GM23338 (cell line): ENCODE measurements at regions not wholly inside any gene's neighbourhood (a gene's known extent, or its start where the extent isn't known, plus 50 kb on each side); places are given as distances from the start of the nearest gene placed in this dataset.

Experiments
- ATAC-seq: fragments of 200-7000 bp; cut with Tn5 transposase; 3 replicates; pipeline ENCODE4 v1.9.1; 2020
- DNase-seq: peaks from one replicate; pipeline ENCODE4 v3.0.0-alpha.2; 2015; ENCODE audit warnings: low spot score
- H2AFZ ChIP-seq: fragments of 200-600 bp; sonication (generic); 2 replicates; pipeline ENCODE4 v1.8.0; 2016; ENCODE audit warnings: antibody characterized with exemption, mild to moderate bottlenecking, moderate library complexity
- H3F3A ChIP-seq: fragments of 200-600 bp; sonication (generic); replicated peaks from 2 replicates; pipeline ENCODE4 v1.8.0; 2017; ENCODE audit warnings: antibody characterized with exemption, mixed run types, low read depth
- H3K27ac ChIP-seq: fragments of 200-600 bp; sonication (generic); 2 replicates; pipeline ENCODE4 v1.6.1; 2016; ENCODE audit warnings: low read depth
- H3K27me3 ChIP-seq: fragments of 200-600 bp; sonication (generic); 2 replicates; pipeline ENCODE4 v1.8.0; 2016; ENCODE audit warnings: mild to moderate bottlenecking, mixed run types, moderate library complexity; ENCODE audit not compliant: insufficient read depth
- H3K36me3 ChIP-seq: fragments of 200-600 bp; sonication (generic); 2 replicates; pipeline ENCODE4 v1.8.0; 2016; ENCODE audit warnings: mild to moderate bottlenecking; ENCODE audit not compliant: insufficient read depth
- H3K4me1 ChIP-seq: fragments of 200-600 bp; sonication (generic); 2 replicates; pipeline ENCODE4 v1.8.0; 2016; ENCODE audit warnings: mild to moderate bottlenecking, moderate library complexity; ENCODE audit not compliant: insufficient read depth
- H3K4me2 ChIP-seq: fragments of 200-600 bp; sonication (generic); 2 replicates; pipeline ENCODE4 v1.7.1; 2017; ENCODE audit warnings: mixed run types
- H3K4me3 ChIP-seq: fragments of 200-600 bp; sonication (generic); 2 replicates; pipeline ENCODE4 v1.6.1; 2016; ENCODE audit warnings: mixed run types
- H3K79me2 ChIP-seq: fragments of 200-600 bp; sonication (generic); replicated peaks from 2 replicates; pipeline ENCODE4 v1.8.0; 2017; ENCODE audit warnings: mild to moderate bottlenecking; ENCODE audit not compliant: insufficient read depth
- H3K9me2 ChIP-seq: fragments of 200-600 bp; sonication (generic); 2 replicates; pipeline ENCODE4 v1.8.0; 2017; ENCODE audit not compliant: insufficient read depth
- H4K20me1 ChIP-seq: fragments of 200-600 bp; sonication (generic); replicated peaks from 2 replicates; pipeline ENCODE4 v1.8.0; 2017; ENCODE audit warnings: mild to moderate bottlenecking; ENCODE audit not compliant: insufficient read depth
- H3K27ac Mint-ChIP-seq: 2 replicates; pipeline ENCODE4 v1.8.0; 2020; ENCODE audit warnings: inconsistent platforms, mild to moderate bottlenecking, moderate library complexity, mixed read lengths
- H3K27me3 Mint-ChIP-seq: 3 replicates; pipeline ENCODE4 v1.8.0; 2022; ENCODE audit warnings: low read depth, mild to moderate bottlenecking, moderate library complexity, mixed read lengths, inconsistent platforms; ENCODE audit not compliant: insufficient read depth, poor library complexity
- H3K36me3 Mint-ChIP-seq: 3 replicates; pipeline ENCODE4 v1.8.0; 2021; ENCODE audit warnings: low read depth, mild to moderate bottlenecking, inconsistent platforms, moderate library complexity, mixed read lengths
- H3K4me1 Mint-ChIP-seq: 3 replicates; pipeline ENCODE4 v1.8.0; 2020; ENCODE audit warnings: mild to moderate bottlenecking, inconsistent platforms, mixed read lengths
- H3K4me3 Mint-ChIP-seq: 3 replicates; pipeline ENCODE4 v1.8.0; 2021; ENCODE audit warnings: moderate library complexity, mild to moderate bottlenecking, inconsistent platforms, mixed read lengths
- H3K9me3 Mint-ChIP-seq: 3 replicates; pipeline ENCODE4 v1.8.0; 2020; ENCODE audit warnings: moderate library complexity, mild to moderate bottlenecking, inconsistent platforms, mixed read lengths
- CREB1 ChIP-seq: fragments of 250-450 bp; sonication (Bioruptor Pico); IDR thresholded peaks from 2 replicates; pipeline ENCODE4 v1.5.0; 2020; ENCODE audit warnings: low read depth, mild to moderate bottlenecking, moderate library complexity
- EZH2phosphoT487 ChIP-seq: fragments of 200-600 bp; sonication (generic); IDR thresholded peaks from one replicate; pipeline ENCODE4 v1.8.1; 2018; ENCODE audit warnings: antibody characterized with exemption; ENCODE audit not compliant: unreplicated experiment
- JUNB ChIP-seq: IDR thresholded peaks from one replicate; pipeline ENCODE4 v1.6.1; 2016; ENCODE audit warnings: antibody characterized with exemption; ENCODE audit not compliant: unreplicated experiment
- ZNF114 ChIP-seq: fragments of 250-450 bp; sonication (Bioruptor Pico); IDR thresholded peaks from 2 replicates; pipeline ENCODE4 v1.5.0; 2020; ENCODE audit warnings: mild to moderate bottlenecking, moderate library complexity
- TF ChIP-seq, protein P1 (sequence below): fragments of 250-450 bp; sonication (Bioruptor Pico); IDR thresholded peaks from 2 replicates; pipeline ENCODE4 v1.5.0; 2020; ENCODE audit warnings: mild to moderate bottlenecking, moderate library complexity
- TF ChIP-seq, protein P2 (sequence below): IDR thresholded peaks from 2 replicates; pipeline ENCODE4 v1.6.1; 2016; ENCODE audit warnings: antibody characterized with exemption
- TF ChIP-seq, protein P3 (sequence below), 2 experiments: fragments of 200-600 bp in 1 of 2; sonication (generic) in 1 of 2; conservative IDR thresholded peaks; 2 replicates each; pipeline versions ENCODE4 v1.5.1 to v1.6.1; 2016 to 2017; ENCODE audit warnings: antibody characterized with exemption in 2 of 2, low read depth in 2 of 2, mild to moderate bottlenecking in 2 of 2, moderate library complexity in 1 of 2

GRCh38 chr2:114039677-114040076 is 149.8 kb downstream of the ACTR3 start (continued):
- TF ChIP-seq, protein P1, sequence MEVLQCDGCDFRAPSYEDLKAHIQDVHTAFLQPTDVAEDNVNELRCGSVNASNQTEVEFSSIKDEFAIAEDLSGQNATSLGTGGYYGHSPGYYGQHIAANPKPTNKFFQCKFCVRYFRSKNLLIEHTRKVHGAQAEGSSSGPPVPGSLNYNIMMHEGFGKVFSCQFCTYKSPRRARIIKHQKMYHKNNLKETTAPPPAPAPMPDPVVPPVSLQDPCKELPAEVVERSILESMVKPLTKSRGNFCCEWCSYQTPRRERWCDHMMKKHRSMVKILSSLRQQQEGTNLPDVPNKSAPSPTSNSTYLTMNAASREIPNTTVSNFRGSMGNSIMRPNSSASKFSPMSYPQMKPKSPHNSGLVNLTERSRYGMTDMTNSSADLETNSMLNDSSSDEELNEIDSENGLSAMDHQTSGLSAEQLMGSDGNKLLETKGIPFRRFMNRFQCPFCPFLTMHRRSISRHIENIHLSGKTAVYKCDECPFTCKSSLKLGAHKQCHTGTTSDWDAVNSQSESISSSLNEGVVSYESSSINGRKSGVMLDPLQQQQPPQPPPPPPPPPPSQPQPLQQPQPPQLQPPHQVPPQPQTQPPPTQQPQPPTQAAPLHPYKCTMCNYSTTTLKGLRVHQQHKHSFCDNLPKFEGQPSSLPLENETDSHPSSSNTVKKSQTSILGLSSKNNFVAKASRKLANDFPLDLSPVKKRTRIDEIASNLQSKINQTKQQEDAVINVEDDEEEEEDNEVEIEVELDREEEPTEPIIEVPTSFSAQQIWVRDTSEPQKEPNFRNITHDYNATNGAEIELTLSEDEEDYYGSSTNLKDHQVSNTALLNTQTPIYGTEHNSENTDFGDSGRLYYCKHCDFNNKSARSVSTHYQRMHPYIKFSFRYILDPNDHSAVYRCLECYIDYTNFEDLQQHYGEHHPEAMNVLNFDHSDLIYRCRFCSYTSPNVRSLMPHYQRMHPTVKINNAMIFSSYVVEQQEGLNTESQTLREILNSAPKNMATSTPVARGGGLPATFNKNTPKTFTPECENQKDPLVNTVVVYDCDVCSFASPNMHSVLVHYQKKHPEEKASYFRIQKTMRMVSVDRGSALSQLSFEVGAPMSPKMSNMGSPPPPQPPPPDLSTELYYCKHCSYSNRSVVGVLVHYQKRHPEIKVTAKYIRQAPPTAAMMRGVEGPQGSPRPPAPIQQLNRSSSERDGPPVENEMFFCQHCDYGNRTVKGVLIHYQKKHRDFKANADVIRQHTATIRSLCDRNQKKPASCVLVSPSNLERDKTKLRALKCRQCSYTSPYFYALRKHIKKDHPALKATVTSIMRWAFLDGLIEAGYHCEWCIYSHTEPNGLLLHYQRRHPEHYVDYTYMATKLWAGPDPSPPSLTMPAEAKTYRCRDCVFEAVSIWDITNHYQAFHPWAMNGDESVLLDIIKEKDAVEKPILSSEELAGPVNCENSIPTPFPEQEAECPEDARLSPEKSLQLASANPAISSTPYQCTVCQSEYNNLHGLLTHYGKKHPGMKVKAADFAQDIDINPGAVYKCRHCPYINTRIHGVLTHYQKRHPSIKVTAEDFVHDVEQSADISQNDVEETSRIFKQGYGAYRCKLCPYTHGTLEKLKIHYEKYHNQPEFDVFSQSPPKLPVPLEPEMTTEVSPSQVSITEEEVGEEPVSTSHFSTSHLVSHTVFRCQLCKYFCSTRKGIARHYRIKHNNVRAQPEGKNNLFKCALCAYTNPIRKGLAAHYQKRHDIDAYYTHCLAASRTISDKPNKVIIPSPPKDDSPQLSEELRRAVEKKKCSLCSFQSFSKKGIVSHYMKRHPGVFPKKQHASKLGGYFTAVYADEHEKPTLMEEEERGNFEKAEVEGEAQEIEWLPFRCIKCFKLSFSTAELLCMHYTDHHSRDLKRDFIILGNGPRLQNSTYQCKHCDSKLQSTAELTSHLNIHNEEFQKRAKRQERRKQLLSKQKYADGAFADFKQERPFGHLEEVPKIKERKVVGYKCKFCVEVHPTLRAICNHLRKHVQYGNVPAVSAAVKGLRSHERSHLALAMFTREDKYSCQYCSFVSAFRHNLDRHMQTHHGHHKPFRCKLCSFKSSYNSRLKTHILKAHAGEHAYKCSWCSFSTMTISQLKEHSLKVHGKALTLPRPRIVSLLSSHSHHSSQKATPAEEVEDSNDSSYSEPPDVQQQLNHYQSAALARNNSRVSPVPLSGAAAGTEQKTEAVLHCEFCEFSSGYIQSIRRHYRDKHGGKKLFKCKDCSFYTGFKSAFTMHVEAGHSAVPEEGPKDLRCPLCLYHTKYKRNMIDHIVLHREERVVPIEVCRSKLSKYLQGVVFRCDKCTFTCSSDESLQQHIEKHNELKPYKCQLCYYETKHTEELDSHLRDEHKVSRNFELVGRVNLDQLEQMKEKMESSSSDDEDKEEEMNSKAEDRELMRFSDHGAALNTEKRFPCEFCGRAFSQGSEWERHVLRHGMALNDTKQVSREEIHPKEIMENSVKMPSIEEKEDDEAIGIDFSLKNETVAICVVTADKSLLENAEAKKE (CRISPR knock-in tag) = no peak
- no peak for TF ChIP-seq EZH2phosphoT487

- Histone ChIP-seq H2AFZ (no peak overlapping the region), H4K20me1 (no peaks in the 10 kb centered on the region), H3F3A (no peaks in the 10 kb centered on the region), H3K4me2 (no peak overlapping the region), H3K4me3 (no peak overlapping the region), H3K27me3 (no peaks in the 10 kb centered on the region), H3K9me2 (no peaks in the 10 kb centered on the region), H3K79me2 (no peaks in the 10 kb centered on the region), H3K27ac (no peak overlapping the region), H3K36me3 (no peaks in the 10 kb centered on the region), H3K4me1 (no peaks in the 10 kb centered on the region)
- DNase-seq (no peak), ATAC-seq (no peak)
- peaks cover 24% of the 10 kb centered on the region; the same call in 2 of the 3 replicates for H3K9me3 Mint-ChIP-seq
- H3K36me3 Mint-ChIP-seq = no peaks in the 10 kb centered on the region; the same call in 1 of the 3 replicates
- no peak overlapping the region for H3K4me3 Mint-ChIP-seq
- H3K4me1 Mint-ChIP-seq = no peaks in the 10 kb centered on the region
- H3K27me3 Mint-ChIP-seq = no peaks in the 10 kb centered on the region
- no peak overlapping the region for H3K27ac Mint-ChIP-seq
- TF ChIP-seq CREB1 (CRISPR knock-in tag) = no peak
- TF ChIP-seq, protein P2, sequence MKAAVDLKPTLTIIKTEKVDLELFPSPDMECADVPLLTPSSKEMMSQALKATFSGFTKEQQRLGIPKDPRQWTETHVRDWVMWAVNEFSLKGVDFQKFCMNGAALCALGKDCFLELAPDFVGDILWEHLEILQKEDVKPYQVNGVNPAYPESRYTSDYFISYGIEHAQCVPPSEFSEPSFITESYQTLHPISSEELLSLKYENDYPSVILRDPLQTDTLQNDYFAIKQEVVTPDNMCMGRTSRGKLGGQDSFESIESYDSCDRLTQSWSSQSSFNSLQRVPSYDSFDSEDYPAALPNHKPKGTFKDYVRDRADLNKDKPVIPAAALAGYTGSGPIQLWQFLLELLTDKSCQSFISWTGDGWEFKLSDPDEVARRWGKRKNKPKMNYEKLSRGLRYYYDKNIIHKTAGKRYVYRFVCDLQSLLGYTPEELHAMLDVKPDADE = no peak
- TF ChIP-seq EZH2phosphoT487 = no peak
- TF ChIP-seq, protein P3, sequence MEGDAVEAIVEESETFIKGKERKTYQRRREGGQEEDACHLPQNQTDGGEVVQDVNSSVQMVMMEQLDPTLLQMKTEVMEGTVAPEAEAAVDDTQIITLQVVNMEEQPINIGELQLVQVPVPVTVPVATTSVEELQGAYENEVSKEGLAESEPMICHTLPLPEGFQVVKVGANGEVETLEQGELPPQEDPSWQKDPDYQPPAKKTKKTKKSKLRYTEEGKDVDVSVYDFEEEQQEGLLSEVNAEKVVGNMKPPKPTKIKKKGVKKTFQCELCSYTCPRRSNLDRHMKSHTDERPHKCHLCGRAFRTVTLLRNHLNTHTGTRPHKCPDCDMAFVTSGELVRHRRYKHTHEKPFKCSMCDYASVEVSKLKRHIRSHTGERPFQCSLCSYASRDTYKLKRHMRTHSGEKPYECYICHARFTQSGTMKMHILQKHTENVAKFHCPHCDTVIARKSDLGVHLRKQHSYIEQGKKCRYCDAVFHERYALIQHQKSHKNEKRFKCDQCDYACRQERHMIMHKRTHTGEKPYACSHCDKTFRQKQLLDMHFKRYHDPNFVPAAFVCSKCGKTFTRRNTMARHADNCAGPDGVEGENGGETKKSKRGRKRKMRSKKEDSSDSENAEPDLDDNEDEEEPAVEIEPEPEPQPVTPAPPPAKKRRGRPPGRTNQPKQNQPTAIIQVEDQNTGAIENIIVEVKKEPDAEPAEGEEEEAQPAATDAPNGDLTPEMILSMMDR (conservative IDR thresholded peaks at IDR 0.05; ENCODE audit: low read depth in 2 of 2) = no peak
- no peak for TF ChIP-seq ZNF114
- TF ChIP-seq JUNB = no peak
Measured at GRCh38 chr2:114040826-114041225, 150.9 kb downstream of the ACTR3 start.
